ENCODE measurements at regions not wholly inside any gene's neighbourhood (a gene's known extent, or its start where the extent isn't known, plus 50 kb on each side); places are given as distances from the start of the nearest gene placed in this dataset.

DNA sequence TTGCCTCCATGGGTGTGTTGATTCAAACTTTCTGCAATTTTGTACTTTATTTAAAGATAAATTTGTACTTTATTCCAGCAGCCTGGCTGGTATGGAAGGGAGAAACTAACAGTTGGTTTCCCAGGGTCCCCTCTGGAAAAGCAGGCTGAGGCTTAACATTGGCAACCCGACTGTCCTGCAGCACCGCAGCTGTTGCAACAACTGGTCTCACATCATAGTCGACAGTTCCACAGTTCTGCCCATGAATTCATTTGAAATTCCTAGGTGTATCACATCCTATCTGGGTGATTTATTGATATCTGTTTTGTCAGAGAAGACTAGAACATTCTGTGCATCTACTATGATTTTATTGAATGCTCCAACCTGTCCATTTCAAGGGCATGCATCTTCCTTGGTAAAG lies 98.8 kb upstream of the GATB start:
- no peak for TF ChIP-seq CREM (IDR thresholded peaks at IDR 0.05; ENCODE audit: low read depth)
- TF ChIP-seq, protein P1, sequence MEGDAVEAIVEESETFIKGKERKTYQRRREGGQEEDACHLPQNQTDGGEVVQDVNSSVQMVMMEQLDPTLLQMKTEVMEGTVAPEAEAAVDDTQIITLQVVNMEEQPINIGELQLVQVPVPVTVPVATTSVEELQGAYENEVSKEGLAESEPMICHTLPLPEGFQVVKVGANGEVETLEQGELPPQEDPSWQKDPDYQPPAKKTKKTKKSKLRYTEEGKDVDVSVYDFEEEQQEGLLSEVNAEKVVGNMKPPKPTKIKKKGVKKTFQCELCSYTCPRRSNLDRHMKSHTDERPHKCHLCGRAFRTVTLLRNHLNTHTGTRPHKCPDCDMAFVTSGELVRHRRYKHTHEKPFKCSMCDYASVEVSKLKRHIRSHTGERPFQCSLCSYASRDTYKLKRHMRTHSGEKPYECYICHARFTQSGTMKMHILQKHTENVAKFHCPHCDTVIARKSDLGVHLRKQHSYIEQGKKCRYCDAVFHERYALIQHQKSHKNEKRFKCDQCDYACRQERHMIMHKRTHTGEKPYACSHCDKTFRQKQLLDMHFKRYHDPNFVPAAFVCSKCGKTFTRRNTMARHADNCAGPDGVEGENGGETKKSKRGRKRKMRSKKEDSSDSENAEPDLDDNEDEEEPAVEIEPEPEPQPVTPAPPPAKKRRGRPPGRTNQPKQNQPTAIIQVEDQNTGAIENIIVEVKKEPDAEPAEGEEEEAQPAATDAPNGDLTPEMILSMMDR (IDR thresholded peaks at IDR 0.05 in 2 of 3, conservative IDR thresholded peaks at IDR 0.05 in 1 of 3; ENCODE audit: control insufficient read depth in 2 of 3, extremely low read depth in 1 of 3, insufficient read depth in 1 of 3, low read depth in 3 of 3, low read length in 3 of 3): no peak
- no peak for TF ChIP-seq EZH2 (IDR thresholded peaks at IDR 0.05; ENCODE audit: borderline replicate concordance, control insufficient read depth, low read depth, low read length)
- TF ChIP-seq SMAD1 (IDR thresholded peaks at IDR 0.05; ENCODE audit: low read depth, partially characterized antibody): no peak

Measured in GM12878 (cell line).